SK-N-SH (cell line): ENCODE measurements at regions not wholly inside any gene's neighbourhood (a gene's known extent, or its start where the extent isn't known, plus 50 kb on each side); places are given as distances from the start of the nearest gene placed in this dataset.

ENCODE experiments used
- EP300 ChIP-seq, 2 experiments: IDR thresholded peaks; 2 replicates each; pipeline versions ENCODE4 v1.4.0 to v1.6.1; 2012; ENCODE audit warnings: borderline replicate concordance in 1 of 2, low read depth in 1 of 2, low read length in 1 of 2
- EZH2phosphoT487 ChIP-seq: fragments of 200-600 bp; sonication (generic); IDR thresholded peaks from 2 replicates; pipeline ENCODE4 v1.6.1; 2017; ENCODE audit warnings: low read depth, mixed run types, mild to moderate bottlenecking, antibody characterized with exemption, moderate library complexity, borderline replicate concordance
- TF ChIP-seq, protein P1 (sequence below): fragments of 200-600 bp; sonication (generic); IDR thresholded peaks from 2 replicates; pipeline ENCODE4 v1.6.1; 2017; ENCODE audit warnings: antibody characterized with exemption, mild to moderate bottlenecking, moderate library complexity

DNA sequence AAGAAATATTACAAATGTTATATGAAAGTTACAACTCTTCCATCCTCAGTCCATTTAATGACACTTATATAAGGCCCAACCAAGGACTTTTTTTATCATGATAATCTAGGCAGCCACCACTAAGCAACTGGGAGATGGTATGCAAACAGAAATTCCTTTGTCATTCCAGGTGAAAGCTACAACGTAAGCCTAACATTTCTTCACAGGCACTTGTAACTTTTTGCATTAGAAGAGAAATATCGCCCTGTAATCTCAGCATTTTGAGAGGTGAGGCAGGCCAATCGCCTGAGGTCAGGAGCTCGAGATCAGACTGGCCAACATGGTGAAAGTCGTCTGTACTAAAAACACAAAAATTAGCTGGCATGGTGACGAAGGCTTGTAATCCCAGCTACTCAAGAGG is 581.2 kb upstream of the SLC8A1 start:
- TF ChIP-seq EZH2phosphoT487: no peak
- TF ChIP-seq, protein P1, sequence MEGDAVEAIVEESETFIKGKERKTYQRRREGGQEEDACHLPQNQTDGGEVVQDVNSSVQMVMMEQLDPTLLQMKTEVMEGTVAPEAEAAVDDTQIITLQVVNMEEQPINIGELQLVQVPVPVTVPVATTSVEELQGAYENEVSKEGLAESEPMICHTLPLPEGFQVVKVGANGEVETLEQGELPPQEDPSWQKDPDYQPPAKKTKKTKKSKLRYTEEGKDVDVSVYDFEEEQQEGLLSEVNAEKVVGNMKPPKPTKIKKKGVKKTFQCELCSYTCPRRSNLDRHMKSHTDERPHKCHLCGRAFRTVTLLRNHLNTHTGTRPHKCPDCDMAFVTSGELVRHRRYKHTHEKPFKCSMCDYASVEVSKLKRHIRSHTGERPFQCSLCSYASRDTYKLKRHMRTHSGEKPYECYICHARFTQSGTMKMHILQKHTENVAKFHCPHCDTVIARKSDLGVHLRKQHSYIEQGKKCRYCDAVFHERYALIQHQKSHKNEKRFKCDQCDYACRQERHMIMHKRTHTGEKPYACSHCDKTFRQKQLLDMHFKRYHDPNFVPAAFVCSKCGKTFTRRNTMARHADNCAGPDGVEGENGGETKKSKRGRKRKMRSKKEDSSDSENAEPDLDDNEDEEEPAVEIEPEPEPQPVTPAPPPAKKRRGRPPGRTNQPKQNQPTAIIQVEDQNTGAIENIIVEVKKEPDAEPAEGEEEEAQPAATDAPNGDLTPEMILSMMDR: no peak
- no peak for TF ChIP-seq EP300 (IDR thresholded peaks at IDR 0.05; ENCODE audit: borderline replicate concordance in 1 of 2, low read depth in 1 of 2, low read length in 1 of 2)
